HepG2 (cell line): ENCODE measurements at regions not wholly inside any gene's neighbourhood (a gene's known extent, or its start where the extent isn't known, plus 50 kb on each side); places are given as distances from the start of the nearest gene placed in this dataset.

Source experiments
- ATAC-seq: fragments of 200-7000 bp; cut with Tn5 transposase; 3 replicates; pipeline ENCODE4 v1.9.1; 2020; ENCODE audit warnings: mild to moderate bottlenecking, moderate library complexity
- BruUV-seq: library from RNA; stranded (reverse); fragments of 400-500 nt; replicated peaks from 2 replicates; lab custom pipeline; 2021; lab: Mats Ljungman, UMichigan
- CTCF ChIA-PET: fragments of 300-600 bp; formaldehyde crosslinking; extraction: SDS; loops from one replicate; lab custom pipeline; 2021; ENCODE audit warnings: low total read pairs, inconsistent platforms, low intra/inter-chr PET ratio; lab: Yijun Ruan, JAX
- POLR2A ChIA-PET: fragments of 350-600 bp; sonication (Branson Sonifier 250); formaldehyde crosslinking; loops from one replicate; lab custom pipeline; 2020; ENCODE audit warnings: antibody characterized with exemption, inconsistent platforms; lab: Yijun Ruan, JAX
- DNase-seq: peaks from one replicate; pipeline ENCODE4 v3.0.0-alpha.2; 2015; ENCODE audit warnings: low spot score
- FAIRE-seq: peaks from 3 replicates; lab custom pipeline; 2011; peaks lifted over from hg19 to GRCh38; lab: Jason Lieb, UNC
- H2AFZ ChIP-seq: one replicate; pipeline ENCODE4 v1.6.1; 2011; ENCODE audit warnings: low read length, inconsistent platforms
- H3K27ac ChIP-seq: fragments of 300-600 bp; 3 replicates; pipeline ENCODE4 v1.8.0; 2011; ENCODE audit warnings: mixed run types, mild to moderate bottlenecking, mixed read lengths, low read length, inconsistent platforms; ENCODE audit not compliant: insufficient read depth; ENCODE audit errors: extremely low read length
- H3K27me3 ChIP-seq, 2 experiments: fragments of 200-600 bp in 1 of 2; 2 replicates in 1 of 2; 3 replicates in 1 of 2; pipeline versions ENCODE4 v1.6.0 to v1.8.0; 2011; ENCODE audit warnings: low read length in 2 of 2, mild to moderate bottlenecking in 2 of 2, moderate library complexity in 2 of 2, inconsistent platforms in 1 of 2; ENCODE audit not compliant: insufficient read depth in 2 of 2, control insufficient read depth in 1 of 2
- H3K36me3 ChIP-seq, 2 experiments: fragments of 200-600 bp in 1 of 2; replicated peaks in 1 of 2; 2 replicates in 1 of 2; 3 replicates in 1 of 2; pipeline versions ENCODE4 v1.5.1 to v1.8.0; 2011; ENCODE audit warnings: low read length in 2 of 2, inconsistent platforms in 1 of 2; ENCODE audit not compliant: insufficient read depth in 2 of 2, control insufficient read depth in 1 of 2
- H3K4me1 ChIP-seq: 2 replicates; pipeline ENCODE4 v1.5.1; 2012; ENCODE audit warnings: low read length, inconsistent platforms; ENCODE audit not compliant: insufficient read depth
- H3K4me2 ChIP-seq: 2 replicates; pipeline ENCODE4 v1.6.0; 2011; ENCODE audit warnings: low read depth, low read length, inconsistent platforms
- H3K4me3 ChIP-seq, 3 experiments: fragments of 200-600 bp in 1 of 3; sonication (generic), shearing (Covaris generic) in 1 of 3; replicated peaks in 1 of 3; 2 replicates each; pipeline ENCODE4 v1.5.1; 2011 to 2016; ENCODE audit warnings: low read length in 3 of 3, inconsistent platforms in 2 of 3, low read depth in 2 of 3, mild to moderate bottlenecking in 2 of 3, control low read depth in 1 of 3, mixed read lengths in 1 of 3; ENCODE audit not compliant: insufficient read depth in 1 of 3
- H3K79me2 ChIP-seq: one replicate; pipeline ENCODE4 v1.6.1; 2011; ENCODE audit warnings: low read length, inconsistent platforms; ENCODE audit not compliant: insufficient read depth
- H3K9ac ChIP-seq: 2 replicates; pipeline ENCODE4 v1.6.0; 2011; ENCODE audit warnings: mild to moderate bottlenecking, low read depth, low read length, inconsistent platforms; ENCODE audit not compliant: insufficient read depth
- H3K9me3 ChIP-seq: 2 replicates; pipeline ENCODE4 v1.5.1; 2012; ENCODE audit warnings: mild to moderate bottlenecking, low read length
- H4K20me1 ChIP-seq: 2 replicates; pipeline ENCODE4 v1.6.0; 2011; ENCODE audit warnings: inconsistent platforms, mild to moderate bottlenecking, low read length, moderate library complexity; ENCODE audit not compliant: insufficient read depth
- ARNT2 ChIP-seq: sonication (generic); formaldehyde crosslinking; IDR thresholded peaks from 2 replicates; pipeline ENCODE4 v1.8.0; 2022; ENCODE audit warnings: mild to moderate bottlenecking, low read depth, missing genetic modification reagents, moderate library complexity
- HDAC2 ChIP-seq: sonication (generic); formaldehyde crosslinking; IDR thresholded peaks from 2 replicates; pipeline ENCODE4 v1.4.0; 2020; ENCODE audit warnings: missing genetic modification reagents
- NFAT5 ChIP-seq: sonication (generic); formaldehyde crosslinking; IDR thresholded peaks from 2 replicates; pipeline ENCODE4 v1.4.0; 2020; ENCODE audit warnings: missing genetic modification reagents
- XBP1 ChIP-seq: sonication (generic); formaldehyde crosslinking; IDR thresholded peaks from 2 replicates; pipeline ENCODE4 v1.5.0; 2020; ENCODE audit warnings: missing genetic modification reagents
- ZNF337 ChIP-seq: sonication (generic); formaldehyde crosslinking; IDR thresholded peaks from 2 replicates; pipeline ENCODE4 v1.5.1; 2020; ENCODE audit warnings: missing genetic modification reagents, low read depth, mild to moderate bottlenecking, borderline replicate concordance
- ZSCAN22 ChIP-seq: sonication (generic); formaldehyde crosslinking; IDR thresholded peaks from 2 replicates; pipeline ENCODE4 v1.4.0; 2020; ENCODE audit warnings: mild to moderate bottlenecking, missing genetic modification reagents
- ZSCAN29 ChIP-seq: sonication (generic); formaldehyde crosslinking; conservative IDR thresholded peaks from 2 replicates; pipeline ENCODE4 v1.4.0; 2020; ENCODE audit warnings: mild to moderate bottlenecking, missing genetic modification reagents
- WGBS: methylation state at CpG from one replicate; pipeline ENCODE4 v1.1.6; 2017; ENCODE audit warnings: low lambda C conversion rate; 5-methylcytosine and 5-hydroxymethylcytosine counted together
- in situ Hi-C: cut with HindIII; loops from 2 replicates; pipeline ENCODE4 v1.10.0; 2017; ENCODE audit warnings: low pct_unique_long_range_greater_than_20kb; ENCODE audit not compliant: extremely low pct_ligation_motif_present
- intact Hi-C: fragments of 100-400 bp; cut with micrococcal nuclease; formaldehyde crosslinking; loops from one replicate; pipeline ENCODE4 v1.10.0; 2022; ENCODE audit not compliant: unreplicated experiment
- TF ChIP-seq, protein P1 (sequence below): IDR thresholded peaks from 2 replicates; pipeline ENCODE4 v1.6.1; 2018; ENCODE audit warnings: missing genetic modification reagents

DNA sequence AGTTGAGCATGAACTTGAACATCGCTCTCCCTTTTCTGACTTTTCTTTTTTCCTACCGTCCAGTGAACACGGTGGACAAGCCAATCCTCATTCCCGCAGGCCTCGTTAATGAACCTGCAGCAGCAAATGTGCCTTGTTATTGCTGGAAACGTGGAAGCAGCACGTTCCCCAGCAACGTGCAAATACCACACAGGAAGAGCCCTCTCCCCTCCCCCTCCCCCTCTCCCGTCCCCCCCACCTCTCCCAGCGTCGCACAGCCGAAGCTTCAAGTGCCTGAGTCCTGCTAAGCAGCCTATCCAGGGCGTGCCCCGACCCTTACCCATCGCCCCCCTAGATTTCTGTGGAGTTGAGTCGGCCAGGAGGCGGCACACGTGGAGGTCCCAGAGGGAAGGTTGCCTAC lies 219.9 kb downstream of the BCOR start:
- H3K27me3 ChIP-seq: no peaks in the 10 kb centered on the region
- H3K79me2 ChIP-seq: no peaks in the 10 kb centered on the region
- TF ChIP-seq XBP1 (CRISPR knock-in tag) (no peak), ZSCAN29 (CRISPR knock-in tag) (no peak), ZNF337 (no peak), ARNT2 (CRISPR knock-in tag) (no peak), ZSCAN22 (CRISPR knock-in tag) (no peak), HDAC2 (no peak), NFAT5 (CRISPR knock-in tag) (no peak)
- TF ChIP-seq, protein P1, sequence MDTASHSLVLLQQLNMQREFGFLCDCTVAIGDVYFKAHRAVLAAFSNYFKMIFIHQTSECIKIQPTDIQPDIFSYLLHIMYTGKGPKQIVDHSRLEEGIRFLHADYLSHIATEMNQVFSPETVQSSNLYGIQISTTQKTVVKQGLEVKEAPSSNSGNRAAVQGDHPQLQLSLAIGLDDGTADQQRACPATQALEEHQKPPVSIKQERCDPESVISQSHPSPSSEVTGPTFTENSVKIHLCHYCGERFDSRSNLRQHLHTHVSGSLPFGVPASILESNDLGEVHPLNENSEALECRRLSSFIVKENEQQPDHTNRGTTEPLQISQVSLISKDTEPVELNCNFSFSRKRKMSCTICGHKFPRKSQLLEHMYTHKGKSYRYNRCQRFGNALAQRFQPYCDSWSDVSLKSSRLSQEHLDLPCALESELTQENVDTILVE: no peak
- no peak overlapping the region for H3K4me2 ChIP-seq
- in situ Hi-C loops: no loop called here
- no peak overlapping the region for H2AFZ ChIP-seq
- ChIA-PET POLR2A (no interaction called here), CTCF (no interaction called here)
- 49% methylated on average over 9 of the region's 18 CpGs for WGBS
- DNase-seq: no peak
- H4K20me1 ChIP-seq: no peaks in the 10 kb centered on the region
- H3K27ac ChIP-seq: no peak overlapping the region
- H3K9me3 ChIP-seq: no peaks in the 10 kb centered on the region
- H3K4me1 ChIP-seq: no peaks in the 10 kb centered on the region
- ATAC-seq: no peak
- BruUV-seq: no TSS peak
- no peak overlapping the region for H3K4me3 ChIP-seq
- FAIRE-seq: no peak
- no peaks in the 10 kb centered on the region for H3K36me3 ChIP-seq
- intact Hi-C loops: no loop called here
- H3K9ac ChIP-seq: no peak overlapping the region
